DMS53 (cell line): ENCODE measurements at regions not wholly inside any gene's neighbourhood (a gene's known extent, or its start where the extent isn't known, plus 50 kb on each side); places are given as distances from the start of the nearest gene placed in this dataset.

Experiments used
- DNase-seq: peaks from one replicate; lab custom pipeline; 2025; lab: John Stamatoyannopoulos, UW

DNA sequence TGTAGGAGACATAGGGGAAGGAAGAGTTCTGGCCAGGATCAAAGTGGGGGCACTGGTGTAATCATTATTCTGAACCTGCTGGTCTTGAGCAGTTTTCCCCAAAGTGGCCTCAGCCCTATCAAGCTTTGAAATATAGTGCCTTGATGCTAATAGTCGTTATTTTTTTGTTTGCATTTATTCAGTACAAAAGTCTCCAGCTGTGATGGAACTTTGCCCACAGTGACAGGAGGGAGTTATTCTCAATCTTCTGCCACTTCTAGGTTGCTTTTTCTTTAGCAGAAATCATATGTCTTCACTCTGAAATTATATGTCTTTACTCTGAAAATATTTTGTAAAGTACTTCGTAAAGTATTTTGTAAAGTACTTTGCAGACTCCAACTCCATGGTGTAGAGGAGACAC is 93.1 kb downstream of the FAT3 start:
- DNase-seq, result no peak

DNA sequence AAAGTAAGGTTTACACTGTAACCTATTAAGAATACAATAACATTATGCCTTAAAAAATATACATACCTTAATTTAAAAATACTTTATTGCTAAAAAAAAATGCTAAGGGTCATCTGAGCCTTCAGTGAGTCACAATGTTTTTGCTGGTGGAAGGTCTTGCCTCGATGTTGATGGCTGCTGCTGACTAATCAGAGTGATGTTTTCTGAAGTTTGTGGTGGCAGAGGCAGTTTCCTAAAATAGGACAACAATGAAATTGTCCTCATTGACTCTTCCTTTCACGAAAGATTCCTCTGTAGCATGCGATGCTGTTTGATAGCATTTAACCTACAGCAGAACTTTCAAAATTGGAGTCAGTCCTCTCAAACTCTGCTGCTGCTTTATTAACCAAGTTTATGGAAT is 97.6 kb downstream of the FAT3 start:
- DNase-seq, result no peak

DNA sequence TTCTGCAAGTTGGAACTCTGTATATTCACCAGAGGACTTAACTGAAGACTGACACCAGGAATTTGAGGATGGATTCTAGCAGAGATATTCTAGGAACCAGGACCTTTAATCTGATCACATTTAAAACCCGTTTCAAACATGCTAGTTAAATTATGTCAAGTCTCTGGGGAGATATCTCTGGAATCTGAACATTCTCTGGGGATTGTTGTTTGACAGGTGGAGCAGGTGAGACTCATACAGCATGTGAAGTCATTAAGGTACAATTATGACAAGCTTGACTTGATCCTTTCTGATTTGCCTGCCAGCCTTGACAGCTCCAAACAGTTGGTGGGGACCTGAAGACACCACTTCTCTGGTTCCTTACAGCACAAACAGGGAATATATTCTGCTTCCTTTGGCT is 100.3 kb downstream of the FAT3 start:
- DNase-seq, result peak; percentile 10

DNA sequence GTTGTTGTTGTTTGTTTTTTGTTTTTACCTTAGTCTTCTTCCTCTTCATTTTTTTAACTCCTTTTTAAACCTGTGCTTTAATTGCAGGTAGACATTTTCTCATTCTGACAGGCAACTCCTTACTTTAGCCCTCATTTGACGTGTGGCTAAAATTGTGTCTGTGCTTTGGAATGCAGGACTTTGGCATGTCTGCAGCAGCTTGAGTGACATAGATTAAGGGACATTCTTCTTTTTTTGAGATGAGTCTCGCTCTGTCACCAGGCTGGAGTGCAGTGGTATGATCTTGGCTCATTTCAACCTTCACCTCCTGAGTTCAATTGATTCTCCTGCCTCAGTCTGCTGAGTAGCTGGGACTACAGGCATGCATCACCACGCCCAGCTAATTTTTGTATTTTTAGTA is 100.8 kb downstream of the FAT3 start:
- no peak for DNase-seq

DNA sequence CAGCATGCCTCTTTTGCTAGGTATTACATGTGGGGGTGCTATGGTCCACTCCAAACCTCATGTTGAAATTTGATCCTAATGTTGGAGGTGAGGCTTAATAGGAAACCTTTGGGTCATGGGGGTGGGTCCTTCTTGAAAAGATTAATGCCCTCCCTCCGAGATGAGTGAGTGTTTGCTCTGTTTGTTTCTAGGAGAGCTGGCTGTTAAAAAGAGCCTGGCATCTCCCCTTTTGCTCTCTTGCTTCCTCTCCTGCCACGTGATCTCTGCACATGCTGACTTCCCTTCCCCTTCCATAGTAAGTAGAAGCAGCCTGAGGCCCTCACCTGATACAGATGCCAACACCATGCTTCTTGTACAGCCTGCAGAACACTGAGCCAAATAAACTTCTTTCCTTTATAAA is 104.5 kb downstream of the FAT3 start:
- DNase-seq, result no peak

DNA sequence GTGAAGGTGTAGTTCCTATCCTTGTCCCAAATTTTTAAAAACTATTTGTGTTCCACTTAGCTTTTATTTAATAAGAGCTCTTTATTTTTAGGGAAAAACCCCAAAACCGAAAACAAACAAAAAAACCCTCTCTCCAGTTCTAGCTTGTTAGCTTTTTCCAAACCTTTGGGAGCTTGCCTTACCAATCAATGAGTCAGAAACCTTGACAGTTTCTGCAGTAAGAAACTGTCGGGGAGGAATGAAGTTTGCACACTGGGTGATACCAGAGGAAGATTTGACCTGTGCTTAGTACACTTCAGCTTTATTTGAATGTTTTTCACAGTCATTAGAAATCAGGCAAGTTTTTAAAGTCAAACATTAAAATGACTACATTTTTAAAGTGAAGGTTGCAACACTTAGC is 105.0 kb downstream of the FAT3 start:
- DNase-seq, result no peak

DNA sequence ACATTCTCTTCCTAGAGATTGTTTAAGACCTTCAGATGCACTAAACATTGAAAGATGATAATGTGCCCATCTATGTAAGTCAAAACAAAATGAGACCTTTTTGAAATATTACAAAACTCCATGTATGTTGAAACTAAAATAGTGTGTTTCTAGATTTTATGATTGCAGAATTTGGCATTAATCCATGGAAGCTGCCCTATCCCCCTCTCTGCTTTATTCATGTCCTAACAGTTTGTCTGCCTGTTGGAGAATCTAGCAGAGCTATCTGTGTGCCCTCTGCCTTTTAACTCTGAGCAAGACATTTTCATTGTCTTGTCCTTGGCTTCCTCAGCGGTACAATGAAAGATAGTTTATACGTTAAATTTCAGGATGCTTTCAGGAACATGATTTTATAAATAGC is 105.5 kb downstream of the FAT3 start:
- DNase-seq, result no peak

DNA sequence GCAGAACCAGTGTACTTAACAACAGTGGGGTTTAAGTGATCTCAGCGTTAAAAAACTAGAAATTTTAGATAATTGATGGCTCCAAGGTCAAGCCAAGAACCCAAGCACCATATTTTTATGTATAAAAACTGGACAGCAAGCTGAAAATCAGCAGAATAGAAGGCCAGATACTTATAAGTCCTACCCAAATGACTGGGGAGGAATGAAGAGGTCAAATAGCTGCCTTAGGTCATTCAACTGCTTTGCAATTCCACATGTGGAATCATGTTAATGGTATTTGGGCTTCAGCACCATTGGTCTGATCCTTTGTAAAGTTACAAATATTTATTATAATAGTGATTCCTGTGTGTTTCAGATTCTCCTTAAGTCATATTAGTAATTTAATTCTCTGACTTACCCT is 108.4 kb downstream of the FAT3 start:
- no peak for DNase-seq

DNA sequence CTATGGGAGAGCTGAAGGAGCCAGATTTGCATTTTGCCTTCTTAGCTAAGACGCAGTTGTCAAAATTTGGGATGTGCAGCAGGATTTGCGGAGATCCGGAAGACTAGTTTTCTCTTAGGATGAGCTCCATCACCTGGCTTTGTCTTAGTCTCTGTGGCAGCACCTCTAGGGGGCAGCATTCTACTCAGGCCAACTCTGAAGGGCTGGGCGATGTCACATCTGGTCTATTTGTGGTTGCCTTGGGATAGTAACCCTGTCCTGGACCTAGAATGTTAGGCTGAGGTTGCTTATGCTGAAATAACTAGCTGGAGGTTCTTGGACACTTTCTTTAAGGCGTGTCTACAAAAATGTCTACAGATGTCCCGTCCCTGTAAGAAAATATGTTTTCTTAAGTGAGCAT is 116.2 kb downstream of the FAT3 start:
- peak; percentile 75 for DNase-seq

DNA sequence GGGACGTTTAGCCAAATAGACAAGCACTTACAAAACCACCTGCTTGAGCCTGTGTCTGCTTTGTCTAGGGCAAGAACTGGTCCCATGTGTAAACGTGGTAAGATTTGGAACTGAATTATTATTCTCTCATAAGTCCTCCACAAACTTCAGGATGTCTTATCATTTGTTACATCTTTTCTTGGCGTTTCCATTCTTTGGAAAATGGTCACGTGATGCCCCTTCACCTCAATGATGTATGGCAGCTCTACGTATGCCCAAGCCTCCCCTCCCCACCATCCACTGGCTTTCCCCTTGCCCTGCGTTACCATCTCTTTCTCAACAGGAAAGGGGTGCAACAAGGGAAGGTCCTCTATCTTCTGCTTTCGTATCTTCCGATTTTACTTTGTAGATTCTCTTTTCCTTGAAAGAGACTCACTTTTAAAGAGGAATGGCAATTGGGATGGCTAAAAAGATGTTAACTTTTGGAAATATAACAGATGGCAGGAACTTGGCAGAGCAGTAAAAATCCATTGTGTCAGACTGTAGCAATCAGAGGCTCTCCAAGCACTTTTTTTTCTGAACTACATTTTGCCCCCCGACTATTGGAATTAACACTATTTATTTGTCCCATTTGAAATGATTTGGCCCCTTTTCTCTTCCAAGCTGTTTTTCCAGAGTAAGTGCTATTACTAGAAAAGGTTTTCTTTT is 117.6 kb downstream of the FAT3 start:
- DNase-seq, result no peak

DNA sequence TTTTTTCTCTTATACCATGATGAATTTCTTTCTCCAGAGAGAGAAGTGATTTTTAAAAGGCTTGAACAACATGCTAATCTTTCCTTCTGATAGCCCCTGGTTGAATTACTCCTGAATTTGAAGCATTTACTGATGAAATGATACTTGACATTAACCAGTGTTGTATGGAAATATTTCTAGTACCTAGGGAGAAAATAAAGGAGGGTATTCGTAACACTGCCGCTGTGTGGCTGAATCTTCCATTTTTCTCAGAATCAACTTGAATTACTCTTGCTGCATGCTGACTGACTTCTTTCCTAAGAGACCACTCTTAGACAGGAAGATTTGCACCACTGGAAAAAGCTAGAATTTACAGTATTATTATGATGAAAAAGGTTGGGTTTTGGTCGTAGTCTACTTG is 118.3 kb downstream of the FAT3 start:
- no peak for DNase-seq

DNA sequence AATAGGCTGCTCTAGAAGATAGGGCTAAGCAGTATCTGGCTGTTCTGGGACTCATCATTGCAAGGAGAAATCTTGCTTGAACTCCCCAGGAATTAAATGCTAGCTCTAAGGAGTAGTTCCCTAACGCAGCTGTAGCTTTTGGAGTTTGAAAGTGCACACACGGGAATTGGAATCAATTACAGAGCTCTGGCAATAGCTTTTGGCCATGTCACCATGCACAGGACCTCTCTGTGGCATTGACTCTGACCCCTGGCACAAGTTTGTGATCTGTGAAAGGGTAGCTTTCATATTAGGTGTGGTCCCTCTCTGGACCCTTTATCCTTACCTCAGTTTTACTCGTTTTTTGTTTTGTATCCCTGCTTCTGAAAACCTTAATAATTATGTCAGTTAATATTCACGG is 121.6 kb downstream of the FAT3 start:
- no peak for DNase-seq

DNA sequence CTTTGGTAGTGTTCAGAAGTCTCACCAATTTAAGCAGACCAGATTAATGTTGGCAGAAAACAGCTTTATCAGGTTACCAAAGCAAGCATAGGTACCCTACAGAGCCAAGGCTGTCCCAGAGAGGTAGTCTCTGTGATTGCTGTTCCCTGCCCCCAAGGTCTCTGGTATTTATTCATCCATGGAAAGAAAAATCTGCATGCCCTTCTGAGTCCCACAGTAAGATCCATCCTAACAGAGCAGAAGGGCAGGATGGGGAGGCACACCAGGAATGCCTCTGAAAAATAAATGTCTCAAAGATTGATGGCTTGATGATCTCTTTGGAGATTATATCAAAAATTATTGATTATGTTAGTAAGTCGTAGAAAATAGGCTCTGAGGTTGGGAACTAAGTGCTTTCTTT is 122.8 kb downstream of the FAT3 start:
- no peak for DNase-seq

DNA sequence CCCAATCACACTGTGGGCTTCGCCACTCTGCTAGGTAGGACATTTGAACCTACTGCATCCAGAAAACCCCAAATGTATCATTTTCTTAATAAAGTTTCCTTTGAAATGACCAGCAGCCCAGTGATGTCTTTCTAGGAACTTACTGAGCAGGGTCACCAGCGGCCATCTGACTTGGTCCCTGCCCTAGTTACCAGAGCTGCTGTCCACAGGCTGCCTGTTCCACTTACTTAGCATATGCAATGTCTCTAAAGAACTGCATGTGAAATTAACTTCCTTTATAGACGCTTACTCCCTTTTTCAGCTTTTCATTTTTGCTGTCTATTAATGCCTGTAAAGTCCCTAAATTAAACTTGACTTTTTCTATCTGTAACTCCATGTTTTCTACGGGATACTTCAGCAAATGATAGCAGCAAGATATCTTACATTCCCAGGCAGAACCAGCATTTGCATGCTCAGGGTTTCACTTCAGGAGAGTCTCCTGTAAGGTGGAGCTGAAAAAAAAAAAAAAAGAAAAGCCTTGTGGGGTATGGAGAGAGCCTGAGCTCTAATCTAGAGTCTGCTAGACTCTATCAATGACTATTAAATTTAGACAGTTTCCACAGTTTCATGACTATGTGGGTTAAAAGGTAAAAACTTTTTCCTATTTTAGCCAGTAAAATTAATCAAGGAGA is 125.0 kb downstream of the FAT3 start:
- DNase-seq, result no peak

DNA sequence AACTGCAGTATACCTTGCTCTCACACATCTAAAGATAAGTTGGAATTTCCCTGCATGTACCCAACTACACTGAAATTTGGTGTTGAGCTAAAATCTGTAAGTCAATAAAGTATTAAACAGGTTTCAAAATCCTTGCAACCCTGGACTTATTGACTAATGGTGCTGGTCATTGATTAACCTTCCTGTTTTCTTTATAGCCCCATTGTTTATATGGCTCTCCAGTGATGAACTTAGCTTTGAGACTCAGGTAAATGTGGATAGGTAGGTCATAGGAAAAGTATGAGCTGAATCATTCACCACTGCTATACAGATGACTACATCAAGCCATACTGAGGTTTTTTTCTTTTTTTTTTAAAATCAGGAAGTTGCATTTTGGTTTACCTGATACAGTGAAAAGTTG is 132.7 kb downstream of the FAT3 start:
- DNase-seq, result peak; percentile 32

DNA sequence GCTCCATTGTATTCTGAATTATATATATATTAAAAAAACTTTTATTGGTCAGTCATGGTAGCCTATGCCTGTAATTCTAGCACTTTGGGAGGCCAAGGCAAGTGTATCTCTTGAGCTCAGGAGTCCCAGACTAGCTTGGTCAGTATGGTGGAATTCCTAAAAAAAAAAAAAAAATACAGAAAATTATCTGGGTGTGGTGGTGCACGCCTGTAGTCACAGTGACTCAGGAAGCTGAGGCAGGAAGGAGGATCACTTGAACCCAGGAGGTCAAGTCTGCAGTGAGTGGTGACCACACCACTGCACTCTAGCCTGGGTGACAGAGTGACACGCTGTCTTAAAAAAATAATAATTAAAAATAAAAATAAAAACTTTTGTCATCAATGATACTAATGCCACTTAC is 133.2 kb downstream of the FAT3 start:
- no peak for DNase-seq

DNA sequence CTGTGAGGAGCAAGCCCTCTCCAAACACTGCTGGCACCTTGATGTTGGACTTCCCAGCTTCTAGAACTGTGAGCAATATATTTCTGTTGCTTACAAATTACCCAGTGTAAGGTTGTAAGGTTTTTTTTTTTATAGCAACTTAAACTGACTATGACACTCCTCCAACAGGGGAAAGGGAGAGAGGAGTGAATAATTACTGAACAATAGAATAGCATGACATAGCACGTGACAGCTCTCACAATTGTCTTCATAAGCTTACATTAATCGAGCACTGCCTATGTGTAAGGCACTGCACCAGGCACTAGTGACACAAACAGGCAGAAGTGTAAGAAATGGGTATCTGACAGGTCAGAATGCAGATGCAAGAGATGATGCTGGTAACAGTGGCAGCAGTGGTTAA is 136.9 kb downstream of the FAT3 start:
- DNase-seq, result no peak

DNA sequence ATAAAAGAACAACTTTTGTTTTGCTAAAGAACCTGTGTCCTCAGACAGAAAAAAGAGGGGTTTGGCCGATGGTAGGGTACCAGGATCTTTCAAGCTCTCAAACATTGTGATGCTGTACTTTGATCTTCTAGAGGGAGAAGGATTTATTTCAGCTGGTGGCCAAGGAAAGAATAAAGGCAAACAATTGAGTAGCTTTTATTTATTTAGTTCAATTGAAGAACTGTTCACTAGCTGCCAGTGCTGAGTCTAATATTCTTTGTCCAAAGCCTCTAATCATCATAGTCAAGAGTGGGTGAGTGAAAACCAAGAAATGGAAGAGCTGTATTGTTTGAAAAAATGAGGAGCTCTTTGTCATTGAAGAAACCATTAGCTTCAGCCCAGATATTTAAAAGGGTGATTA is 138.4 kb downstream of the FAT3 start:
- DNase-seq, result peak; percentile 33

DNA sequence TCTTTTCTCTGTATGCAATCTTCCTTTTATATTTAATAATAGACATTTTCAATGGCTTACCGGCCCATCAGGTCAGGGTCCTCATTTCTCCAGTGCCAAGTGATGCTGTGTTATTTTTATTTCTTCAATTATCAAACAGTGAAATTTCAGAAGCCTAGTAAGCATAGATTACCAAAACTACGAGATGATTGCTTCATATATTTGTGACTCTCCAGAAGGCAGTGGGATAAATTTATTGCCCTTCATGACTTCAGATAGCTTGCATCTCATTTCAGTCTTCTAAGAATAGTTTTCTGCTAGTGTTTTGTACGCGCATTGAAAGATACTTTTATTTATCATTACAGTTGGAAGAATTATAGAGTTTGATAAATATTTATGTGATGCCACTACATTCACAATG is 139.6 kb downstream of the FAT3 start:
- DNase-seq, result no peak

DNA sequence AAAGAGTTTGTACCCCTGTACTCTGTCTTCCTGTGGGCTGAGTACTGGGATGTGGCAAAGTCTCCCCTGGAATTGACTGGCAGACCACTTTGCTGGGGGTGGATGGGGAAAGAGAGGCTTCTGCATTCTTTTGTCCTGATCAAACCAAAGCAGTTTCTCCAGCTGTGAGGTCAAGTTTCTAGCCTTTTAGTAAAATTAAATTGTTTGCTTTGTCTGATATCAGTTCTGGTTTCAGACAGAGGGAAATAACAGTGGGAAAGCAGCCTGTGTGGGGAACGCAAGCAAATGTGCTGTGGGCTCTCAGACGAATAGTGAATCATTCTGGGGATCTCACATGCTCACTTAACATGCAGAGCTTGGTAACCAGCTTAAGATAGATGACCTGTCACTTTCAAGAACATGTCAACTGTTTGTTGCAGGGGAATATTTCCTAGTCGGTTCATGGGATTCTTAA is 151.6 kb downstream of the FAT3 start:
- DNase-seq, result no peak

DNA sequence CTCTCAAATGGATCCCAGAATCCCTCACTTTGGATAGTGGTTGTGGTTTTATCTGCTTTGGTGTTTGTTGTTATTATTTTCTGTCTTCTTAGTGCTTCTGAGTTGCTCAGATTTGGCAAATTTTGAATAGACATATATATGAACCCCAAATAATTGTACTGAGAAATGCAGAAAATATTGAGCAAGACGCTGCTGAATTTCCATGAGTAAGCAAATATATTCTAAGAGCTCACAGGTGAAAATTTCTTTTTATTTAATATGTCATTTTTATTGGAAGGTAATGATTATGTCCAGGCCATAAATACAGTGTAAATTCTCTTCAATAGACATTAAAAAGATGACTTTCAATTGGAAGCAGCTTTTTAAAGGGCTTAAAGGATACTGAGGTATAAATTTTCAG is 152.1 kb downstream of the FAT3 start:
- DNase-seq, result no peak

DNA sequence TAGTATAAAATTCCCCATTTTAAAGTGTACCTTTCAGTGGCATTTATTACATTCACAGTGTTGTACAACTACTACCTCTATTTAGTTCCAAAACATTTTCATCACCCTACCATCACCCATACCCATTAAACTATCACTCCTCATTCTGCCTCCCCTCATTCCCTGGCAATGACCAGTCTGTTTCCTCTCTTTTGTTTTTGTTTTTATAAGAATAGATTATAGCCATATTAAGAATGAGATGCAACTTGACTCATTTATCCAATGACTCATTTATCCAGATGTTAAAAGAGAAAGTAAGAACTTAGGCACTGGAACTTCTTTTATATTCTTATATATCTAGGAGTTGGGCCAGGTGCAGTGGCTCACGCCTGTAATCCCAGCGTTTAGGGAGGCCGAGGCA is 156.3 kb downstream of the FAT3 start:
- DNase-seq, result no peak

DNA sequence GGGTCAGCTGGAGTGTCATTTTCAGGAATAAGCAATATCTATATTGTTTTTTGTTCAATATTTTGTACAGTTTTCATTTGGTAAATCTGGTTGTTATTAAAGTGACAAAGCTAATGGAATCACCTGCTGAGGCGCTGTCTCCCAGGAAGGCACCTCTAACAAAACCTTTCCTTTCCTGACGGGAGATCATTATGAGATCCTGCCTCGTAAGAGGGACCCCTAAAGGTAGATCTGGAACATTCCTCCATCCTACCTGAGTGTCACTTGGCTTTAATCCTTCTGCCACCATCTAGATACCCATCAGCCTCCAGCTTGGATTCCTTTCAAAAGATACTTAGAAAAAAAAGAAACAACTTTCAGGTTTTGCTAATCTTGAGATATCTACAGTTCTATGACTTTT is 157.7 kb downstream of the FAT3 start:
- no peak for DNase-seq

DNA sequence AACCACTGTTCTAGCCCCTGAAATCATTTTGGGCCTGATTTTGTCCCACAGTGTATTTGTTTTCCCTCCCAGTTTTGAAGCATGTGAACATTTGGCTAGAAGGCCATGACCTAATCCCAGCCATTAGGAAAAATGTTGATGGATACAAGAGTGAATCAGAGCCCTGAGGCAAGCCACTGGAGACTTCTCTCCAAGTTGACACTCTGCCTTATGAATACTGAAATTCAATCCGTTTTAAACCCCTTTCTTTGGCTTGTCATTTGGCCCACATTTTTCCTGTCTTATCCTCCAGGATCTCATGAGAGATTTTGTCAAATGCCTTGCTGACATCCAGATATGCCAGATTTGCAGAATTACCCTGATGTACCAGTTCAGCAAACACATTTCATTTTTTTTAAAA is 158.8 kb downstream of the FAT3 start:
- DNase-seq, result no peak
